ENCODE measurements at regions not wholly inside any gene's neighbourhood (a gene's known extent, or its start where the extent isn't known, plus 50 kb on each side); places are given as distances from the start of the nearest gene placed in this dataset.
"Not testable (repeated sequence)": the region's sequence is repeated elsewhere in the genome, so short reads cannot be mapped to it uniquely, and the experiment has no call there.

DNA sequence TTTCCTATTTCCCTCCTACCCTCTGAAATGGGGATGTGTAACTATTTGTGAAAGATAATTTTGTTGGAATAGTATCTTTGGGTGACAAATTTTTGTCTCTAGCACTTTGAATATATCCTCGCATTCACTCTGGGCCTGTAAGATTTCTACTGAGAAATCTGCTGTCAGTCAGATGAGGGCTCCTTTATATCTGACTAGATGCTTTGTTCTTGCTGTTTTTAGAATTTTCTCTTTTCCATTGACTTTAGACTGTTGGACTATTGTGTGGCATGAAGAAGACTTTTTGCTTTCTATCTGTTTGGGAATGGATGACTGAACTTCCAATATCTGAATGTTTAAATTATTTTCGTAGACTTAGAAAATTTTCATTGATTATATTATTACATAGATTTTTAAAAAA lies 54.2 kb upstream of the GRID2 start:
- H3K4me3 ChIP-seq: no peak overlapping the region
- TF ChIP-seq, protein P1, sequence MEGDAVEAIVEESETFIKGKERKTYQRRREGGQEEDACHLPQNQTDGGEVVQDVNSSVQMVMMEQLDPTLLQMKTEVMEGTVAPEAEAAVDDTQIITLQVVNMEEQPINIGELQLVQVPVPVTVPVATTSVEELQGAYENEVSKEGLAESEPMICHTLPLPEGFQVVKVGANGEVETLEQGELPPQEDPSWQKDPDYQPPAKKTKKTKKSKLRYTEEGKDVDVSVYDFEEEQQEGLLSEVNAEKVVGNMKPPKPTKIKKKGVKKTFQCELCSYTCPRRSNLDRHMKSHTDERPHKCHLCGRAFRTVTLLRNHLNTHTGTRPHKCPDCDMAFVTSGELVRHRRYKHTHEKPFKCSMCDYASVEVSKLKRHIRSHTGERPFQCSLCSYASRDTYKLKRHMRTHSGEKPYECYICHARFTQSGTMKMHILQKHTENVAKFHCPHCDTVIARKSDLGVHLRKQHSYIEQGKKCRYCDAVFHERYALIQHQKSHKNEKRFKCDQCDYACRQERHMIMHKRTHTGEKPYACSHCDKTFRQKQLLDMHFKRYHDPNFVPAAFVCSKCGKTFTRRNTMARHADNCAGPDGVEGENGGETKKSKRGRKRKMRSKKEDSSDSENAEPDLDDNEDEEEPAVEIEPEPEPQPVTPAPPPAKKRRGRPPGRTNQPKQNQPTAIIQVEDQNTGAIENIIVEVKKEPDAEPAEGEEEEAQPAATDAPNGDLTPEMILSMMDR (IDR thresholded peaks at IDR 0.05): no peak
- no peak for TF ChIP-seq EP300 (IDR thresholded peaks at IDR 0.05)
- TF ChIP-seq POLR2AphosphoS5 (IDR thresholded peaks at IDR 0.05): no peak
- no peak for TF ChIP-seq POLR2A (IDR thresholded peaks at IDR 0.05)
- no peaks in the 10 kb centered on the region for H3K36me3 ChIP-seq
- peaks cover 0 to 10% (median 0%) of the 10 kb centered on the region in 4 donors for H3K9me3 ChIP-seq
- no peak overlapping the region for H3K27ac ChIP-seq
- DNase-seq (no peak), ATAC-seq (ENCODE audit: low FRiP score in 2 of 2) (no peak)
- no peaks in the 10 kb centered on the region for H3K27me3 ChIP-seq
- H3K4me1 ChIP-seq: no peaks in the 10 kb centered on the region
- 88 to 91% methylated on average over 2 of the region's 2 CpGs for WGBS, 2 donors

DNA sequence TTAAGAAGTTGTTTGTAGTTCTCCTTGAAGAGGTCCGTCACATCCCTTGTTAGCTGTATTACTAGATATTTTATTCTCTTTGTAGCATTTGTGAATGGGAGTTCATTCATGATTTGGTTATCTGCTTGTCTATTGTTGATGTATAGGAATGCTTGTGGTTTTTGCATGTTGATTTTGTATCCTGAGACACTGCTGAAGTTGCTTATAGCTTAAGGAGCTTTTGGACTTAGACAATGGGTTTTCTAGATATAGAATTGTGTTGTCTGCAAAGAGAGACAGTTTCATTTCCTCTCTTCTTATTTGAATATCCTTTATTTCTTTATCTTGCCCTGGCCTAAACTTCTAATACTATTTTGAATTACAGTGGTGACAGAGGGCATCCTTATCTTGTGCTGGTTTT lies 52.1 kb upstream of the GRID2 start:
- no peak for ATAC-seq (ENCODE audit: low FRiP score in 2 of 2)
- no peaks in the 10 kb centered on the region for H3K27me3 ChIP-seq
- no peak overlapping the region for H3K4me3 ChIP-seq
- 89 to 93% methylated on average over 1 of the region's 1 CpG for WGBS, 2 donors
- DNase-seq: no peak
- no peaks in the 10 kb centered on the region for H3K36me3 ChIP-seq
- peaks cover 0 to 20% (median 0%) of the 10 kb centered on the region in 4 donors for H3K9me3 ChIP-seq
- no peak overlapping the region for H3K27ac ChIP-seq
- TF ChIP-seq EP300 (IDR thresholded peaks at IDR 0.05) (no peak), POLR2A (IDR thresholded peaks at IDR 0.05) (no peak), POLR2AphosphoS5 (IDR thresholded peaks at IDR 0.05) (no peak)
- TF ChIP-seq, protein P1 (IDR thresholded peaks at IDR 0.05): no peak
- no peaks in the 10 kb centered on the region for H3K4me1 ChIP-seq

DNA sequence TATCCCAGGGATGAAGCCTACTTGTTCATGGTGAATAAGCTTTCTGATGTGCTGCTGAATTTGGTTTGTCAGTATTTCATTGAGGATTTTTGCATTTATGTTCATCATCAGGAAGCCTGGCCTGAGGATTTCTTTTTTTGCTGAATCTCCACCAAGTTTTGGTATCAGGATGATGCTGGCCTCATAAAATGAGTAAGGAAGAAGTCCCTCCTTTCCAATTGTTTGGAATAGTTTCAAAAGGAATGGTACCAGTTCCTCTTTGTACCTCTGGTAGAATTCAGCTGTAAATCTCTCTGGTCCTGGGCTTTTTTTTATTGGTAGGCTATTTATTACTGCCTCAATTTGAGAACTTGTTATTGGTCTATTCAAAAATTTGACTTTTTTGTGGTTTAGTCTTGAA lies 51.4 kb upstream of the GRID2 start:
- not testable (repeated sequence) for DNase-seq

DNA sequence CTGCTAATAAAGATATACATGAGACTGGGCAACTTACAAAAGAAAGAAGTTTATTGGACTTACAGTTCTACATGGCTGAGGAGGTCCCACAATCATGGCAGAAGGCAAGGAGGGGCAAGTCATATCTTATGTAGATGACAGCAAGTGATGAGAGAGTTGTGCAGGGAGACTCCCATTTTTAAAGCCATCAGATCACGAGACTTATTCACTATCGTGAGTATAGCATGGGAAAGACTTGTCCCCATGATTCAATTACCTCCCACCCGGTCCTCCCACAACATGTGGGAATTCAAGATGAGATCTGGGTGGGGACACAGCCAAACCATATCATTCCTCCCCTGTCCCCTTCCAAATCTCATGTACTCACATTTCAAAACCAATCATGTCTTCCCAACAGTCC lies 50.9 kb upstream of the GRID2 start:
- 79 to 83% methylated on average over 3 of the region's 3 CpGs for WGBS, 2 donors
- no peak overlapping the region for H3K27ac ChIP-seq
- ATAC-seq (ENCODE audit: low FRiP score in 2 of 2) (no peak), DNase-seq (no peak)
- no peaks in the 10 kb centered on the region for H3K27me3 ChIP-seq
- TF ChIP-seq POLR2A (IDR thresholded peaks at IDR 0.05) (no peak), POLR2AphosphoS5 (IDR thresholded peaks at IDR 0.05) (no peak), EP300 (IDR thresholded peaks at IDR 0.05) (no peak)
- TF ChIP-seq, protein P1 (IDR thresholded peaks at IDR 0.05): no peak
- H3K36me3 ChIP-seq: no peaks in the 10 kb centered on the region
- peaks cover 0 to 20% (median 0%) of the 10 kb centered on the region in 4 donors for H3K9me3 ChIP-seq
- H3K4me3 ChIP-seq: no peak overlapping the region
- no peaks in the 10 kb centered on the region for H3K4me1 ChIP-seq

More for the DNA sequence above, 51.4 kb upstream of the GRID2 start:
- ATAC-seq (ENCODE audit: low FRiP score in 2 of 2); H3K4me3 ChIP-seq; H3K4me1 ChIP-seq; H3K27me3 ChIP-seq; H3K27ac ChIP-seq; H3K36me3 ChIP-seq: not testable (repeated sequence)
- H3K9me3 ChIP-seq: peaks cover 0 to 20% (median 0%) of the 10 kb centered on the region in 4 donors

DNA sequence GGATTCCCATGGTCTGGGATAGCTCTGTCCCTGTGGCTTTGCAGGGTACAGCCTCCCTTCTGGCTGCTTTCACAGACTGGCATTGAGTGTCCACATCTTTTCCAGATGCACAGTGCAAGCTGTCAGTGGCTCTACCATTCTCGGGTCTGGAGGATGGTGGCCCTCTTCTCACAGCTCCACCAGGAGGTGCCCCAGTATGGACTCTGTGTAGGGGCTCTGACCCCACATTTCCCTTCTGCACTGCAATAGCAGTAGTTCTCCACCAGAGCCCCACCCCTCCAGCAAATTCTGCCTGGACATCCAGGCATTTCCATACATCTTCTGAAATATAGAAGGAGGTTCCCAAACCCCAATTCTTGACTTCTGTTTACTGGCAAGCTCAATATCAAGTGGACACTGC lies 50.2 kb upstream of the GRID2 start:
- Histone ChIP-seq H3K4me1 (no peaks in the 10 kb centered on the region), H3K4me3 (no peak overlapping the region), H3K36me3 (no peaks in the 10 kb centered on the region), H3K9me3 (peaks cover 0 to 20% (median 0%) of the 10 kb centered on the region in 4 donors), H3K27me3 (no peaks in the 10 kb centered on the region), H3K27ac (no peak overlapping the region)
- ATAC-seq (ENCODE audit: low FRiP score in 2 of 2): no peak
- DNase-seq: no peak
- 85% methylated on average over 1 of the region's 1 CpG; no CpG with 5 or more reads in 1 of the 2 donors for WGBS, 2 donors
- TF ChIP-seq, protein P1 (IDR thresholded peaks at IDR 0.05): no peak
- TF ChIP-seq EP300 (IDR thresholded peaks at IDR 0.05) (no peak), POLR2A (IDR thresholded peaks at IDR 0.05) (no peak), POLR2AphosphoS5 (IDR thresholded peaks at IDR 0.05) (no peak)

Small RNA genes lying in the stretch of these regions (small RNA-seq; reads per million reads assigned to genes)
- gene KRT19P6: 0 reads per million in 4 donors
